Stimulated activated CD8-positive, alpha-beta memory T cell treated with anti-CD3 and anti-CD28 coated beads, Interleukin-15, amount 100 ng/mL, for 1 hour (primary cell): ENCODE measurements at regions not wholly inside any gene's neighbourhood (a gene's known extent, or its start where the extent isn't known, plus 50 kb on each side); places are given as distances from the start of the nearest gene placed in this dataset.

Experiments
- DNase-seq: peaks from one replicate; pipeline ENCODE4 v3.0.0-alpha.2; 2020; ENCODE audit warnings: low read depth

- DNase-seq: no peak
Observed at GRCh38 chr10:131776496-131776895, 124.3 kb upstream of the PPP2R2D start.

- DNase-seq: no peak
Observed at GRCh38 chr10:131777162-131777561, 123.6 kb upstream of the PPP2R2D start.

- no peak for DNase-seq
Observed at GRCh38 chr10:131777921-131778320, 122.9 kb upstream of the PPP2R2D start.

- no peak for DNase-seq
Observed at GRCh38 chr10:131778385-131778784, 122.4 kb upstream of the PPP2R2D start.

GRCh38 chr10:131778842-131779241 is 122.0 kb upstream of the PPP2R2D start:
- no peak for DNase-seq

- DNase-seq: no peak
Observed at GRCh38 chr10:131779661-131780394, 121.0 kb upstream of the PPP2R2D start.

- DNase-seq: no peak
Observed at GRCh38 chr10:131781076-131781475, 119.7 kb upstream of the PPP2R2D start.

GRCh38 chr10:131781791-131782190 is 119.0 kb upstream of the PPP2R2D start:
- DNase-seq: no peak

GRCh38 chr10:131784363-131785120 is 116.3 kb upstream of the PPP2R2D start:
- no peak for DNase-seq

- DNase-seq: no peak
Observed at GRCh38 chr10:131785121-131785460, 115.7 kb upstream of the PPP2R2D start.

- DNase-seq: no peak
Observed at GRCh38 chr10:131786756-131787605, 113.8 kb upstream of the PPP2R2D start.

GRCh38 chr10:131787961-131788360 is 112.8 kb upstream of the PPP2R2D start:
- no peak for DNase-seq

- DNase-seq: no peak
Observed at GRCh38 chr10:131788386-131788785, 112.4 kb upstream of the PPP2R2D start.

- DNase-seq: no peak
Observed at GRCh38 chr10:131789516-131789915, 111.3 kb upstream of the PPP2R2D start.

GRCh38 chr10:131790021-131790420 is 110.8 kb upstream of the PPP2R2D start:
- no peak for DNase-seq

- no peak for DNase-seq
Observed at GRCh38 chr10:131792011-131792651, 108.7 kb upstream of the PPP2R2D start.

GRCh38 chr10:131792809-131793208 is 108.0 kb upstream of the PPP2R2D start:
- no peak for DNase-seq

- no peak for DNase-seq
Observed at GRCh38 chr10:131795761-131796160, 105.0 kb upstream of the PPP2R2D start.

GRCh38 chr10:131797626-131798025 is 103.2 kb upstream of the PPP2R2D start:
- DNase-seq: no peak

- DNase-seq: no peak
Observed at GRCh38 chr10:131799429-131799828, 101.4 kb upstream of the PPP2R2D start.

- DNase-seq: no peak
Observed at GRCh38 chr10:131802156-131802915, 98.5 kb upstream of the PPP2R2D start.
